CD14-positive monocyte (primary cell): ENCODE measurements at regions not wholly inside any gene's neighbourhood (a gene's known extent, or its start where the extent isn't known, plus 50 kb on each side); places are given as distances from the start of the nearest gene placed in this dataset.

Experiments used
- DNase-seq, 3 donors: peaks; one replicate each; pipeline ENCODE4 v3.0.0-alpha.2; 2011 to 2022
- H2AFZ ChIP-seq: 2 replicates; pipeline ENCODE4 v1.6.0; 2012; ENCODE audit warnings: mild to moderate bottlenecking, low read depth, low read length, inconsistent platforms; ENCODE audit not compliant: insufficient read depth, poor library complexity, severe bottlenecking
- H3K27ac ChIP-seq, 2 donors: 1 replicate in 1 of 2; 2 replicates in 1 of 2; pipeline ENCODE4 v1.5.1; 2012 to 2013; ENCODE audit warnings: low read length in 2 of 2, control low read depth in 1 of 2, inconsistent platforms in 1 of 2, low read depth in 1 of 2, mild to moderate bottlenecking in 1 of 2
- H3K27me3 ChIP-seq, 2 donors: one replicate each; pipeline versions ENCODE4 v1.6.0 to v1.6.1; 2011 to 2013; ENCODE audit warnings: low read length in 2 of 2; ENCODE audit not compliant: control insufficient read depth in 2 of 2, insufficient read depth in 2 of 2
- H3K36me3 ChIP-seq, 2 donors: replicated peaks in 1 of 2; 1 replicate in 1 of 2; 2 replicates in 1 of 2; pipeline versions ENCODE4 v1.5.1 to v1.6.1; 2012 to 2013; ENCODE audit warnings: low read length in 2 of 2, control low read depth in 1 of 2, inconsistent platforms in 1 of 2, mild to moderate bottlenecking in 1 of 2; ENCODE audit not compliant: insufficient read depth in 2 of 2, control insufficient read depth in 1 of 2
- H3K4me1 ChIP-seq, 2 donors: 1 replicate in 1 of 2; 2 replicates in 1 of 2; pipeline versions ENCODE4 v1.5.1 to v1.6.1; 2012 to 2013; ENCODE audit warnings: low read length in 2 of 2, control low read depth in 1 of 2, inconsistent platforms in 1 of 2, mild to moderate bottlenecking in 1 of 2, moderate library complexity in 1 of 2; ENCODE audit not compliant: insufficient read depth in 2 of 2, control insufficient read depth in 1 of 2
- H3K4me2 ChIP-seq: replicated peaks from 2 replicates; pipeline ENCODE3; 2012; ENCODE audit warnings: low read length, moderate library complexity, mild to moderate bottlenecking; ENCODE audit not compliant: poor library complexity, severe bottlenecking; ENCODE audit errors: extremely low read depth
- H3K4me3 ChIP-seq, 3 experiments: fragments of 200-600 bp in 1 of 3; sonication (generic) in 1 of 3; replicated peaks in 1 of 3; 1 replicate in 2 of 3; 2 replicates in 1 of 3; pipeline ENCODE4 v1.5.1; 2011 to 2013; ENCODE audit warnings: low read length in 3 of 3, mild to moderate bottlenecking in 3 of 3, control low read depth in 2 of 3, low read depth in 2 of 3, inconsistent platforms in 1 of 3, moderate library complexity in 1 of 3
- H3K79me2 ChIP-seq: 2 replicates; pipeline ENCODE4 v1.6.0; 2012; ENCODE audit warnings: mild to moderate bottlenecking, control low read depth, inconsistent platforms, low read length, moderate library complexity; ENCODE audit not compliant: insufficient read depth
- H3K9ac ChIP-seq: 2 replicates; pipeline ENCODE4 v1.6.0; 2017; ENCODE audit warnings: low read length, mild to moderate bottlenecking; ENCODE audit not compliant: insufficient read depth, poor library complexity, severe bottlenecking
- H3K9me3 ChIP-seq, 2 donors: replicated peaks in 1 of 2; 1 replicate in 1 of 2; 2 replicates in 1 of 2; pipeline versions ENCODE4 v1.5.1 to v1.6.1; 2012 to 2013; ENCODE audit warnings: low read length in 2 of 2, control low read depth in 1 of 2; ENCODE audit not compliant: control insufficient read depth in 1 of 2, insufficient read depth in 1 of 2
- H4K20me1 ChIP-seq: 2 replicates; pipeline ENCODE4 v1.6.0; 2012; ENCODE audit warnings: mild to moderate bottlenecking, low read length, control low read depth, moderate library complexity; ENCODE audit not compliant: insufficient read depth
- H3K27ac Mint-ChIP-seq, 7 donors: one replicate each; pipeline ENCODE4 v1.8.0; 2020; ENCODE audit warnings: mild to moderate bottlenecking in 7 of 7, mixed read lengths in 7 of 7, moderate library complexity in 6 of 7, inconsistent platforms in 2 of 7
- H3K27me3 Mint-ChIP-seq, 3 donors: one replicate each; pipeline ENCODE4 v1.8.0; 2021 to 2022; ENCODE audit warnings: low read depth in 3 of 3, mild to moderate bottlenecking in 3 of 3, mixed read lengths in 3 of 3, moderate library complexity in 3 of 3, inconsistent platforms in 1 of 3
- H3K36me3 Mint-ChIP-seq, 2 donors: one replicate each; pipeline ENCODE4 v1.8.0; 2020; ENCODE audit warnings: mixed read lengths in 2 of 2, inconsistent platforms in 1 of 2, mild to moderate bottlenecking in 1 of 2
- H3K4me1 Mint-ChIP-seq: one replicate; pipeline ENCODE4 v1.8.0; 2020; ENCODE audit warnings: mild to moderate bottlenecking, mixed read lengths
- H3K4me3 Mint-ChIP-seq, 2 donors: one replicate each; pipeline ENCODE4 v1.8.0; 2020; ENCODE audit warnings: mild to moderate bottlenecking in 2 of 2, mixed read lengths in 2 of 2, moderate library complexity in 1 of 2
- H3K9me3 Mint-ChIP-seq, 7 donors: one replicate each; pipeline ENCODE4 v1.8.0; 2020 to 2022; ENCODE audit warnings: mixed read lengths in 7 of 7, mild to moderate bottlenecking in 6 of 7, moderate library complexity in 6 of 7, inconsistent platforms in 2 of 7
- WGBS: methylation state at CpG from one replicate; pipeline ENCODE4 v1.1.5; 2013; ENCODE audit warnings: missing lambda C conversion rate; ENCODE audit not compliant: insufficient coverage; 5-methylcytosine and 5-hydroxymethylcytosine counted together
- intact Hi-C, 2 donors: fragments of 100-400 bp; cut with micrococcal nuclease; formaldehyde crosslinking; loops; one replicate each; pipeline versions ENCODE4 v1.15.0 to v1.15.1; 2023
- TF ChIP-seq, protein P1 (sequence below): fragments of 200-600 bp; IDR thresholded peaks from one replicate; pipeline ENCODE4 v1.8.0; 2022; ENCODE audit warnings: antibody characterized with exemption, mild to moderate bottlenecking

DNA sequence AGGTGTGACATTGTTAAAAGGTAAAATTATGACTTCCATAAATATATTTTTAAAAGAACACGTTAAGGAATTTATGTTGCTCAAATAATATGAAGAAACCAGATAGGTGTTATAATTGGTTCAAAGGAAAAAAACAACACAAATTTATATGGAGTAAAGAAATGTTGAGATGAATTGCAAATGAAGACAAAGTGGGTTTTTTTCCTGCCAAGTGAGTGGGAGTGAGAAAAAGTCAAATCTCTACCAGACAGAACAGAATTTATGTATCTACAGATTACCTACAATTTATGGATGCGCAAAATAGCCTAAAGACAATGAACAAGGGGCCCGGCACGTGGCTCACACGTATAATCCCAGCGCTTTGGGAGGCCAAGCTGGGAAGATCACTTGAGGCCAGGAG lies 159.7 kb upstream of the SLC1A4 start:
- TF ChIP-seq, protein P1, sequence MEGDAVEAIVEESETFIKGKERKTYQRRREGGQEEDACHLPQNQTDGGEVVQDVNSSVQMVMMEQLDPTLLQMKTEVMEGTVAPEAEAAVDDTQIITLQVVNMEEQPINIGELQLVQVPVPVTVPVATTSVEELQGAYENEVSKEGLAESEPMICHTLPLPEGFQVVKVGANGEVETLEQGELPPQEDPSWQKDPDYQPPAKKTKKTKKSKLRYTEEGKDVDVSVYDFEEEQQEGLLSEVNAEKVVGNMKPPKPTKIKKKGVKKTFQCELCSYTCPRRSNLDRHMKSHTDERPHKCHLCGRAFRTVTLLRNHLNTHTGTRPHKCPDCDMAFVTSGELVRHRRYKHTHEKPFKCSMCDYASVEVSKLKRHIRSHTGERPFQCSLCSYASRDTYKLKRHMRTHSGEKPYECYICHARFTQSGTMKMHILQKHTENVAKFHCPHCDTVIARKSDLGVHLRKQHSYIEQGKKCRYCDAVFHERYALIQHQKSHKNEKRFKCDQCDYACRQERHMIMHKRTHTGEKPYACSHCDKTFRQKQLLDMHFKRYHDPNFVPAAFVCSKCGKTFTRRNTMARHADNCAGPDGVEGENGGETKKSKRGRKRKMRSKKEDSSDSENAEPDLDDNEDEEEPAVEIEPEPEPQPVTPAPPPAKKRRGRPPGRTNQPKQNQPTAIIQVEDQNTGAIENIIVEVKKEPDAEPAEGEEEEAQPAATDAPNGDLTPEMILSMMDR = no peak

DNA sequence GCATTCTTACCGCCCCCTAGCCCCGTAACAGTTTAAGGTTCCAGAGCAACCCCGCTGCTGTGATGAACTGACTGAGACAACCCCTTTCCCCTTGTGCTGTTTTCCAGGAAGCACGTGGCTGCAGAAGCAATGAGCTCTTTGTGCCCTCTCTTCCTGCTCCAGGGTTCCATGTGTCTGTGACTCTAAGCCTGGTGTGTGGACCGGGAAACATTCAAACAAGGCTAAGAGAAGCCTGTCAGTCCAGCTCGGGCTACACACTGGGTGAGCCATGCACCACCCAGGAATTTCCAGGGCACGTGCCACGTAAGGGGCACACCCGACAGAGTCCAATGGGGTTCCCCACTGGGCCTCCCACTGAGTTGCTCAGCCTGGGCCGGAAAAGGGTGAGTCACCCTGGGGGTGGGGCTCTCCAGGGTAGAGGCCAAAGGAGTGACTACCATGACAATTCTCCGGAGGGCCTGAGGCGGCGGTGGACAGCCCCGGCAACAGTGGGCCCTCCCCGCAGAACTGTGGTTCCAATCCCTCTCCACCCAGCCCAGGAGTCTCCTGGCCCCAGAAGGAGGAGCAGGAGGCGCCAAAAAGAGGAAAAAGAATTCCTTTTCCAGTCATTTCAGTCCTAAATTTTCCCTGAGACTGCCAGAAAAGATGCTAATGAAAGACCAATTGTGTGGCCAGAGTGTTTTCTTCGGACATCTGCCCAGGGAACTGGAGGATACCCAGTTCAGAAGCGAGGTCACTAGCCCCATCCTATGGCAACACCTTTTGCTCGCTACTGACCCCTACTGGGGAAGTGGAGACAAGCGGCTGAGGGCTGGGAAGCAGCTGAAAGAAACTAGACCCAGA lies 157.8 kb upstream of the SLC1A4 start:
- Histone ChIP-seq H3K27ac (peak overlapping the region; percentile 80 to 95), H3K9ac (peak overlapping the region; percentile 64), H3K4me3 (peak overlapping the region in 1 of 3 experiments; percentile 47), H4K20me1 (no peaks in the 10 kb centered on the region), H3K4me2 (peak overlapping the region; percentile 62), H3K36me3 (no peaks in the 10 kb centered on the region), H3K79me2 (no peaks in the 10 kb centered on the region), H3K27me3 (no peaks in the 10 kb centered on the region), H3K9me3 (no peaks in the 10 kb centered on the region), H3K4me1 (peaks cover 21 to 39% of the 10 kb centered on the region in 2 donors), H2AFZ (peak overlapping the region; percentile 72)
- peaks cover 40% of the 10 kb centered on the region for H3K4me1 Mint-ChIP-seq
- H3K27me3 Mint-ChIP-seq = peaks cover 0 to 6% (median 4%) of the 10 kb centered on the region in 3 donors
- TF ChIP-seq, protein P1 = peak; percentile 91
- peak overlapping the region; percentile 54 to 63 for H3K4me3 Mint-ChIP-seq
- H3K36me3 Mint-ChIP-seq = peaks cover 0 to 5% of the 10 kb centered on the region in 2 donors
- DNase-seq = peak; percentile 97 to 100 (median 98)
- WGBS = 27% methylated on average over 12 of the region's 20 CpGs
- peaks cover 0 to 5% (median 2%) of the 10 kb centered on the region in 7 donors for H3K9me3 Mint-ChIP-seq
- peak overlapping the region; percentile 94 to 99 (median 96) for H3K27ac Mint-ChIP-seq
- intact Hi-C loops = loop anchor here (2.0 to 5.0 kb wide), 2 partner anchors 33 to 64 kb away; no protein-coding TSS in a partner anchor

More for the DNA sequence above, 159.7 kb upstream of the SLC1A4 start:
- Histone ChIP-seq H3K9ac (no peak overlapping the region), H3K79me2 (no peaks in the 10 kb centered on the region), H3K36me3 (no peaks in the 10 kb centered on the region), H3K4me1 (peaks cover 37 to 50% of the 10 kb centered on the region in 2 donors), H2AFZ (no peak overlapping the region), H3K9me3 (no peaks in the 10 kb centered on the region), H3K4me3 (no peak overlapping the region), H4K20me1 (no peaks in the 10 kb centered on the region), H3K27me3 (no peaks in the 10 kb centered on the region), H3K27ac (no peak overlapping the region), H3K4me2 (no peak overlapping the region)
- WGBS = no CpG with 5 or more reads among the region's 6 CpGs
- peak overlapping the region in 1 of 7 donors; percentile 19 for H3K27ac Mint-ChIP-seq
- H3K4me1 Mint-ChIP-seq = peaks cover 47% of the 10 kb centered on the region
- H3K9me3 Mint-ChIP-seq = peaks cover 0 to 5% (median 2%) of the 10 kb centered on the region in 7 donors
- peaks cover 0 to 4% (median 4%) of the 10 kb centered on the region in 3 donors for H3K27me3 Mint-ChIP-seq
- H3K36me3 Mint-ChIP-seq = no peaks in the 10 kb centered on the region
- no peak for DNase-seq
- intact Hi-C loops = loop anchor here in 1 of 2 donors (5.0 kb wide), 1 partner anchor 33 kb away; no protein-coding TSS in a partner anchor
- no peak overlapping the region for H3K4me3 Mint-ChIP-seq
